GM23338 (cell line): ENCODE measurements at regions not wholly inside any gene's neighbourhood (a gene's known extent, or its start where the extent isn't known, plus 50 kb on each side); places are given as distances from the start of the nearest gene placed in this dataset.

Experiments used
- ATAC-seq: fragments of 200-7000 bp; cut with Tn5 transposase; 3 replicates; pipeline ENCODE4 v1.9.1; 2020
- DNase-seq: peaks from one replicate; pipeline ENCODE4 v3.0.0-alpha.2; 2015; ENCODE audit warnings: low spot score
- H2AFZ ChIP-seq: fragments of 200-600 bp; sonication (generic); 2 replicates; pipeline ENCODE4 v1.8.0; 2016; ENCODE audit warnings: antibody characterized with exemption, mild to moderate bottlenecking, moderate library complexity
- H3F3A ChIP-seq: fragments of 200-600 bp; sonication (generic); replicated peaks from 2 replicates; pipeline ENCODE4 v1.8.0; 2017; ENCODE audit warnings: antibody characterized with exemption, mixed run types, low read depth
- H3K27ac ChIP-seq: fragments of 200-600 bp; sonication (generic); 2 replicates; pipeline ENCODE4 v1.6.1; 2016; ENCODE audit warnings: low read depth
- H3K27me3 ChIP-seq: fragments of 200-600 bp; sonication (generic); 2 replicates; pipeline ENCODE4 v1.8.0; 2016; ENCODE audit warnings: mild to moderate bottlenecking, mixed run types, moderate library complexity; ENCODE audit not compliant: insufficient read depth
- H3K36me3 ChIP-seq: fragments of 200-600 bp; sonication (generic); 2 replicates; pipeline ENCODE4 v1.8.0; 2016; ENCODE audit warnings: mild to moderate bottlenecking; ENCODE audit not compliant: insufficient read depth
- H3K4me1 ChIP-seq: fragments of 200-600 bp; sonication (generic); 2 replicates; pipeline ENCODE4 v1.8.0; 2016; ENCODE audit warnings: mild to moderate bottlenecking, moderate library complexity; ENCODE audit not compliant: insufficient read depth
- H3K4me2 ChIP-seq: fragments of 200-600 bp; sonication (generic); 2 replicates; pipeline ENCODE4 v1.7.1; 2017; ENCODE audit warnings: mixed run types
- H3K4me3 ChIP-seq: fragments of 200-600 bp; sonication (generic); 2 replicates; pipeline ENCODE4 v1.6.1; 2016; ENCODE audit warnings: mixed run types
- H3K79me2 ChIP-seq: fragments of 200-600 bp; sonication (generic); replicated peaks from 2 replicates; pipeline ENCODE4 v1.8.0; 2017; ENCODE audit warnings: mild to moderate bottlenecking; ENCODE audit not compliant: insufficient read depth
- H3K9me2 ChIP-seq: fragments of 200-600 bp; sonication (generic); 2 replicates; pipeline ENCODE4 v1.8.0; 2017; ENCODE audit not compliant: insufficient read depth
- H4K20me1 ChIP-seq: fragments of 200-600 bp; sonication (generic); replicated peaks from 2 replicates; pipeline ENCODE4 v1.8.0; 2017; ENCODE audit warnings: mild to moderate bottlenecking; ENCODE audit not compliant: insufficient read depth
- H3K27ac Mint-ChIP-seq: 2 replicates; pipeline ENCODE4 v1.8.0; 2020; ENCODE audit warnings: inconsistent platforms, mild to moderate bottlenecking, moderate library complexity, mixed read lengths
- H3K27me3 Mint-ChIP-seq: 3 replicates; pipeline ENCODE4 v1.8.0; 2022; ENCODE audit warnings: low read depth, mild to moderate bottlenecking, moderate library complexity, mixed read lengths, inconsistent platforms; ENCODE audit not compliant: insufficient read depth, poor library complexity
- H3K36me3 Mint-ChIP-seq: 3 replicates; pipeline ENCODE4 v1.8.0; 2021; ENCODE audit warnings: low read depth, mild to moderate bottlenecking, inconsistent platforms, moderate library complexity, mixed read lengths
- H3K4me1 Mint-ChIP-seq: 3 replicates; pipeline ENCODE4 v1.8.0; 2020; ENCODE audit warnings: mild to moderate bottlenecking, inconsistent platforms, mixed read lengths
- H3K4me3 Mint-ChIP-seq: 3 replicates; pipeline ENCODE4 v1.8.0; 2021; ENCODE audit warnings: moderate library complexity, mild to moderate bottlenecking, inconsistent platforms, mixed read lengths
- H3K9me3 Mint-ChIP-seq: 3 replicates; pipeline ENCODE4 v1.8.0; 2020; ENCODE audit warnings: moderate library complexity, mild to moderate bottlenecking, inconsistent platforms, mixed read lengths
- CREB1 ChIP-seq: fragments of 250-450 bp; sonication (Bioruptor Pico); IDR thresholded peaks from 2 replicates; pipeline ENCODE4 v1.5.0; 2020; ENCODE audit warnings: low read depth, mild to moderate bottlenecking, moderate library complexity
- CTCF ChIP-seq, 2 experiments: fragments of 200-600 bp in 1 of 2; sonication (generic) in 1 of 2; conservative IDR thresholded peaks; 2 replicates each; pipeline versions ENCODE4 v1.5.1 to v1.6.1; 2016 to 2017; ENCODE audit warnings: antibody characterized with exemption in 2 of 2, low read depth in 2 of 2, mild to moderate bottlenecking in 2 of 2, moderate library complexity in 1 of 2
- ETS1 ChIP-seq: IDR thresholded peaks from 2 replicates; pipeline ENCODE4 v1.6.1; 2016; ENCODE audit warnings: antibody characterized with exemption
- EZH2 ChIP-seq: fragments of 200-600 bp; sonication (generic); IDR thresholded peaks from one replicate; pipeline ENCODE4 v1.8.0; 2017; ENCODE audit warnings: antibody characterized with exemption, mild to moderate bottlenecking, low read depth; ENCODE audit not compliant: unreplicated experiment
- EZH2phosphoT487 ChIP-seq: fragments of 200-600 bp; sonication (generic); IDR thresholded peaks from one replicate; pipeline ENCODE4 v1.8.1; 2018; ENCODE audit warnings: antibody characterized with exemption; ENCODE audit not compliant: unreplicated experiment
- JUNB ChIP-seq: IDR thresholded peaks from one replicate; pipeline ENCODE4 v1.6.1; 2016; ENCODE audit warnings: antibody characterized with exemption; ENCODE audit not compliant: unreplicated experiment
- NANOG ChIP-seq: IDR thresholded peaks from 2 replicates; pipeline ENCODE4 v1.6.1; 2016; ENCODE audit warnings: antibody characterized with exemption, borderline replicate concordance
- POLR2AphosphoS5 ChIP-seq: IDR thresholded peaks from 2 replicates; pipeline ENCODE4 v1.6.1; 2016; ENCODE audit warnings: antibody characterized with exemption, low read depth
- REST ChIP-seq: IDR thresholded peaks from one replicate; pipeline ENCODE4 v1.6.1; 2018; ENCODE audit warnings: antibody characterized with exemption; ENCODE audit not compliant: unreplicated experiment
- STAT1 ChIP-seq: IDR thresholded peaks from one replicate; pipeline ENCODE4 v1.6.1; 2016; ENCODE audit warnings: antibody characterized with exemption; ENCODE audit not compliant: unreplicated experiment
- ZNF114 ChIP-seq: fragments of 250-450 bp; sonication (Bioruptor Pico); IDR thresholded peaks from 2 replicates; pipeline ENCODE4 v1.5.0; 2020; ENCODE audit warnings: mild to moderate bottlenecking, moderate library complexity
- ZNF331 ChIP-seq: fragments of 250-450 bp; sonication (Bioruptor Pico); IDR thresholded peaks from 2 replicates; pipeline ENCODE4 v1.5.0; 2020; ENCODE audit warnings: low read depth, mild to moderate bottlenecking, moderate library complexity
- ZNF462 ChIP-seq: fragments of 250-450 bp; sonication (Bioruptor Pico); IDR thresholded peaks from 2 replicates; pipeline ENCODE4 v1.5.0; 2020; ENCODE audit warnings: mild to moderate bottlenecking, moderate library complexity

- H3K27me3 Mint-ChIP-seq: no peaks in the 10 kb centered on the region
Observed at GRCh38 chr20:56840716-56841261, 211.7 kb downstream of the TFAP2C start.

More at GRCh38 chr20:56840716-56841261, 211.7 kb downstream of the TFAP2C start:
- H3K4me3 Mint-ChIP-seq: no peak overlapping the region
- TF ChIP-seq REST: no peak
- TF ChIP-seq ETS1: no peak
- no peak for TF ChIP-seq ZNF114 (CRISPR knock-in tag)
- no peak for TF ChIP-seq ZNF331 (CRISPR knock-in tag)
- no peak for TF ChIP-seq ZNF462 (CRISPR knock-in tag)
- TF ChIP-seq JUNB: no peak
- TF ChIP-seq STAT1: no peak
- no peak for TF ChIP-seq EZH2phosphoT487
- TF ChIP-seq CREB1: no peak
- TF ChIP-seq POLR2AphosphoS5: no peak
- TF ChIP-seq NANOG: no peak
- TF ChIP-seq CTCF (conservative IDR thresholded peaks at IDR 0.05; ENCODE audit: low read depth in 2 of 2): no peak
- TF ChIP-seq EZH2: no peak
- peaks cover 11% of the 10 kb centered on the region for H3K9me3 Mint-ChIP-seq
- Histone ChIP-seq H3K9me2 (peaks cover 10% of the 10 kb centered on the region), H3F3A (no peaks in the 10 kb centered on the region), H3K4me1 (no peaks in the 10 kb centered on the region), H3K27me3 (no peaks in the 10 kb centered on the region), H3K4me3 (no peak overlapping the region), H2AFZ (no peak overlapping the region), H3K27ac (no peak overlapping the region), H3K36me3 (no peaks in the 10 kb centered on the region), H3K79me2 (no peaks in the 10 kb centered on the region), H3K4me2 (no peak overlapping the region), H4K20me1 (no peaks in the 10 kb centered on the region)
- ATAC-seq (no peak), DNase-seq (no peak)
- H3K4me1 Mint-ChIP-seq: no peaks in the 10 kb centered on the region
- H3K27ac Mint-ChIP-seq: no peak overlapping the region
- H3K36me3 Mint-ChIP-seq: no peaks in the 10 kb centered on the region
